Neural progenitor cell (in vitro differentiated cells): ENCODE measurements at regions not wholly inside any gene's neighbourhood (a gene's known extent, or its start where the extent isn't known, plus 50 kb on each side); places are given as distances from the start of the nearest gene placed in this dataset.

Experiments
- CTCF ChIP-seq: fragments of 200-600 bp; sonication (generic); IDR thresholded peaks from 2 replicates; pipeline ENCODE4 v1.5.1; 2017; ENCODE audit warnings: antibody characterized with exemption, mild to moderate bottlenecking
- EZH2 ChIP-seq: fragments of 200-600 bp; sonication (generic); IDR thresholded peaks from 2 replicates; pipeline ENCODE4 v1.6.1; 2017; ENCODE audit warnings: antibody characterized with exemption, mild to moderate bottlenecking, moderate library complexity

GRCh38 chr18:65632236-65632635 lies 118.6 kb upstream of the CDH7 start:
- TF ChIP-seq CTCF (no peak), EZH2 (no peak)
